ENCODE measurements at regions not wholly inside any gene's neighbourhood (a gene's known extent, or its start where the extent isn't known, plus 50 kb on each side); places are given as distances from the start of the nearest gene placed in this dataset.

DNA sequence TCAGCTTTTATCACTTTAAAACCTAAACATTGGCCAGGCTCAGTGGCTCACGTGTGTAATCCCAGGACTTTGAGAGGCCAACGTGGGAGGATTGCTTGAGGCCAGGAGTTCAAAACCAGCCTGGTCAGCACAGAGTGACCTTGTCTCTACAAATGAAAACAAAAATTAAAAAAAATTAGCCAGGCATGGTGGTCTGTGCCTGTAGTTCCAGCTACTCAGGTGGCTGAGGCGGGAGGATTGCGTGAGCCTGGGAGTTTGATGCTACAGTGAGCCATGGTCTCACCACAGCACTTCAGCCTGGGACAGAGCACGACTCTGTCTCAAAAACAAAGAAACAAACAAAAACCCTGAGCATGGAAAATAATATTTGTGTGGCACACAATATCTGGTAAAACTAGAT, 143.5 kb upstream of the HNRNPU start:
- TF ChIP-seq POLR2A (IDR thresholded peaks at IDR 0.05; ENCODE audit: low read depth, low read length): no peak
- TF ChIP-seq POLR2AphosphoS5 (IDR thresholded peaks at IDR 0.05; ENCODE audit: low read depth, low read length): no peak
- TF ChIP-seq TAF1 (IDR thresholded peaks at IDR 0.05; ENCODE audit: low read depth, low read length): no peak
- no peak for TF ChIP-seq POU2F2 (IDR thresholded peaks at IDR 0.05; ENCODE audit: low read depth, low read length)
